OCI-LY1 (cell line): ENCODE measurements at regions not wholly inside any gene's neighbourhood (a gene's known extent, or its start where the extent isn't known, plus 50 kb on each side); places are given as distances from the start of the nearest gene placed in this dataset.

ENCODE experiments used
- EZH2 ChIP-seq: fragments of 200-600 bp; sonication (generic), shearing (Covaris generic); IDR thresholded peaks from 2 replicates; pipeline ENCODE4 v1.8.0; 2017; ENCODE audit warnings: borderline replicate concordance, mixed run types, mild to moderate bottlenecking, antibody characterized with exemption, low read length, moderate library complexity, mixed read lengths
- TF ChIP-seq, protein P1 (sequence below): fragments of 200-600 bp; sonication (generic), shearing (Covaris generic); IDR thresholded peaks from 2 replicates; pipeline ENCODE4 v1.5.1; 2017; ENCODE audit warnings: mild to moderate bottlenecking, antibody characterized with exemption, low read length, moderate library complexity, mixed read lengths

DNA sequence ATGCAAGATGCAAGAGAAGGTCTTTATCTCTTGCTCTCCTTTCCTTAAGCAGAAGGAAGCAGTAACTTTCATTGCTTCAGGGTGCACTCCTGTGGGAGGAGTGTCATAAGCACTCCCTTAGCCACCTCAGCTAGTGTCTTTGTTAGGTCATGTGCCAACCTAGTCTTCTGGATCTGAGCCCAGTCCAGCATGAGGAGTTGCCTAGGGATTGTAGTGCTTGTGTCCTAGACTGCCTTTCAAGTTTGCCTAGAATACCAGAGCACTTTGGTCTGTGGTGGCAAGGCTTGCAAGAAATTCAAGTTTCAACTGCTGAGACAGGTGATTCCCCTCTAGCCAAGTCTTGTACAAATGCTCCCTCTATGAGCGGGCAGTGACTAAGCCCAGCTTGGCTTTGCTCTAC, 633.6 kb downstream of the ZNF385D start:
- TF ChIP-seq, protein P1, sequence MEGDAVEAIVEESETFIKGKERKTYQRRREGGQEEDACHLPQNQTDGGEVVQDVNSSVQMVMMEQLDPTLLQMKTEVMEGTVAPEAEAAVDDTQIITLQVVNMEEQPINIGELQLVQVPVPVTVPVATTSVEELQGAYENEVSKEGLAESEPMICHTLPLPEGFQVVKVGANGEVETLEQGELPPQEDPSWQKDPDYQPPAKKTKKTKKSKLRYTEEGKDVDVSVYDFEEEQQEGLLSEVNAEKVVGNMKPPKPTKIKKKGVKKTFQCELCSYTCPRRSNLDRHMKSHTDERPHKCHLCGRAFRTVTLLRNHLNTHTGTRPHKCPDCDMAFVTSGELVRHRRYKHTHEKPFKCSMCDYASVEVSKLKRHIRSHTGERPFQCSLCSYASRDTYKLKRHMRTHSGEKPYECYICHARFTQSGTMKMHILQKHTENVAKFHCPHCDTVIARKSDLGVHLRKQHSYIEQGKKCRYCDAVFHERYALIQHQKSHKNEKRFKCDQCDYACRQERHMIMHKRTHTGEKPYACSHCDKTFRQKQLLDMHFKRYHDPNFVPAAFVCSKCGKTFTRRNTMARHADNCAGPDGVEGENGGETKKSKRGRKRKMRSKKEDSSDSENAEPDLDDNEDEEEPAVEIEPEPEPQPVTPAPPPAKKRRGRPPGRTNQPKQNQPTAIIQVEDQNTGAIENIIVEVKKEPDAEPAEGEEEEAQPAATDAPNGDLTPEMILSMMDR, result no peak
- TF ChIP-seq EZH2, result no peak
